Activated T-cell treated with anti-CD3 and anti-CD28 coated beads for 48 hours (primary cell): ENCODE measurements at regions not wholly inside any gene's neighbourhood (a gene's known extent, or its start where the extent isn't known, plus 50 kb on each side); places are given as distances from the start of the nearest gene placed in this dataset.

Source experiments
- DNase-seq: peaks from one replicate; pipeline ENCODE4 v3.0.0-alpha.2; 2020; ENCODE audit warnings: low read depth

GRCh38 chr11:92317721-92318120, 93.1 kb downstream of the FAT3 start:
- no peak for DNase-seq

- no peak for DNase-seq
Observed at GRCh38 chr11:92322225-92322624, 97.6 kb downstream of the FAT3 start.

GRCh38 chr11:92324890-92325289, 100.3 kb downstream of the FAT3 start:
- no peak for DNase-seq

GRCh38 chr11:92325416-92325815, 100.8 kb downstream of the FAT3 start:
- no peak for DNase-seq

GRCh38 chr11:92329137-92329536, 104.5 kb downstream of the FAT3 start:
- DNase-seq: no peak

GRCh38 chr11:92329646-92330045, 105.0 kb downstream of the FAT3 start:
- DNase-seq: no peak

- DNase-seq: no peak
Observed at GRCh38 chr11:92330114-92330513, 105.5 kb downstream of the FAT3 start.

GRCh38 chr11:92332986-92333385, 108.4 kb downstream of the FAT3 start:
- DNase-seq: no peak

- DNase-seq: no peak
Observed at GRCh38 chr11:92340839-92341238, 116.2 kb downstream of the FAT3 start.

- no peak for DNase-seq
Observed at GRCh38 chr11:92342034-92342720, 117.6 kb downstream of the FAT3 start.

GRCh38 chr11:92342886-92343285, 118.3 kb downstream of the FAT3 start:
- DNase-seq: no peak

- no peak for DNase-seq
Observed at GRCh38 chr11:92346220-92346619, 121.6 kb downstream of the FAT3 start.

- no peak for DNase-seq
Observed at GRCh38 chr11:92347454-92347853, 122.8 kb downstream of the FAT3 start.

GRCh38 chr11:92349486-92350156, 125.0 kb downstream of the FAT3 start:
- no peak for DNase-seq

GRCh38 chr11:92357344-92357743, 132.7 kb downstream of the FAT3 start:
- no peak for DNase-seq

GRCh38 chr11:92357841-92358240, 133.2 kb downstream of the FAT3 start:
- no peak for DNase-seq

- no peak for DNase-seq
Observed at GRCh38 chr11:92361551-92361950, 136.9 kb downstream of the FAT3 start.

GRCh38 chr11:92362989-92363388, 138.4 kb downstream of the FAT3 start:
- no peak for DNase-seq

GRCh38 chr11:92364177-92364576, 139.6 kb downstream of the FAT3 start:
- no peak for DNase-seq

- no peak for DNase-seq
Observed at GRCh38 chr11:92376146-92376599, 151.6 kb downstream of the FAT3 start.

- no peak for DNase-seq
Observed at GRCh38 chr11:92376680-92377079, 152.1 kb downstream of the FAT3 start.

- DNase-seq: no peak
Observed at GRCh38 chr11:92380882-92381281, 156.3 kb downstream of the FAT3 start.

GRCh38 chr11:92382311-92382710, 157.7 kb downstream of the FAT3 start:
- no peak for DNase-seq

- no peak for DNase-seq
Observed at GRCh38 chr11:92383430-92383829, 158.8 kb downstream of the FAT3 start.
